KMS-11 (cell line): ENCODE measurements at regions not wholly inside any gene's neighbourhood (a gene's known extent, or its start where the extent isn't known, plus 50 kb on each side); places are given as distances from the start of the nearest gene placed in this dataset.

Experiments used
- H2AFZ ChIP-seq: fragments of 200-600 bp; sonication (generic); 2 replicates; pipeline ENCODE4 v1.6.1; 2016; ENCODE audit warnings: antibody characterized with exemption, mixed run types, low read depth
- H3K27ac ChIP-seq: fragments of 200-600 bp; sonication (generic); 2 replicates; pipeline ENCODE4 v1.6.1; 2016; ENCODE audit warnings: mild to moderate bottlenecking, mixed run types
- H3K27me3 ChIP-seq: fragments of 200-600 bp; sonication (generic); 2 replicates; pipeline ENCODE4 v1.6.1; 2017; ENCODE audit warnings: mild to moderate bottlenecking, low read depth, mixed run types, moderate library complexity; ENCODE audit not compliant: insufficient read depth
- H3K36me3 ChIP-seq: fragments of 200-600 bp; sonication (generic); 2 replicates; pipeline ENCODE4 v1.6.1; 2017; ENCODE audit warnings: mild to moderate bottlenecking, mixed run types; ENCODE audit not compliant: insufficient read depth
- H3K4me1 ChIP-seq: fragments of 200-600 bp; sonication (generic); 2 replicates; pipeline ENCODE4 v1.6.1; 2016; ENCODE audit warnings: mild to moderate bottlenecking, low read depth, mixed run types; ENCODE audit not compliant: poor library complexity, severe bottlenecking
- H3K4me2 ChIP-seq: fragments of 200-600 bp; sonication (generic); 2 replicates; pipeline ENCODE4 v1.7.0; 2016; ENCODE audit warnings: mild to moderate bottlenecking, mixed run types
- H3K4me3 ChIP-seq: fragments of 200-600 bp; sonication (generic); IDR thresholded peaks from 2 replicates; pipeline ENCODE4 v1.6.1; 2017; ENCODE audit warnings: low read depth, low read length, mixed read lengths; ENCODE audit not compliant: insufficient read depth
- H3K79me2 ChIP-seq: fragments of 200-600 bp; sonication (generic); 2 replicates; pipeline ENCODE4 v1.6.1; 2016; ENCODE audit warnings: low read depth, mixed run types; ENCODE audit not compliant: insufficient read depth
- H3K9ac ChIP-seq: fragments of 200-600 bp; sonication (generic); 2 replicates; pipeline ENCODE4 v1.6.1; 2016; ENCODE audit warnings: mild to moderate bottlenecking, mixed run types
- H4K20me1 ChIP-seq: fragments of 200-600 bp; sonication (generic); 2 replicates; pipeline ENCODE4 v1.6.1; 2016; ENCODE audit warnings: mild to moderate bottlenecking, mixed run types; ENCODE audit not compliant: insufficient read depth
- CTCF ChIP-seq: fragments of 200-600 bp; sonication (generic); conservative IDR thresholded peaks from 2 replicates; pipeline ENCODE4 v1.6.1; 2017; ENCODE audit warnings: low read depth, mild to moderate bottlenecking, antibody characterized with exemption, low read length, moderate library complexity, mixed read lengths

- Histone ChIP-seq H3K36me3 (no peaks in the 10 kb centered on the region), H3K4me1 (no peaks in the 10 kb centered on the region), H3K9ac (no peak overlapping the region), H2AFZ (no peak overlapping the region), H3K27ac (no peak overlapping the region), H4K20me1 (no peaks in the 10 kb centered on the region), H3K4me2 (no peak overlapping the region), H3K4me3 (no peak overlapping the region), H3K27me3 (no peaks in the 10 kb centered on the region), H3K79me2 (no peaks in the 10 kb centered on the region)
- no peak for TF ChIP-seq CTCF
Observed at GRCh38 chr17:70787721-70788300, 618.5 kb downstream of the KCNJ2 start.

GRCh38 chr17:70791748-70792443 is 622.6 kb downstream of the KCNJ2 start:
- Histone ChIP-seq H3K4me3 (no peak overlapping the region), H3K27ac (no peak overlapping the region), H3K4me2 (no peak overlapping the region), H2AFZ (no peak overlapping the region), H3K9ac (no peak overlapping the region), H3K4me1 (no peaks in the 10 kb centered on the region), H4K20me1 (no peaks in the 10 kb centered on the region), H3K79me2 (no peaks in the 10 kb centered on the region), H3K27me3 (no peaks in the 10 kb centered on the region), H3K36me3 (no peaks in the 10 kb centered on the region)
- TF ChIP-seq CTCF: no peak

- Histone ChIP-seq H3K4me1 (no peaks in the 10 kb centered on the region), H2AFZ (no peak overlapping the region), H3K27me3 (no peaks in the 10 kb centered on the region), H4K20me1 (no peaks in the 10 kb centered on the region), H3K27ac (no peak overlapping the region), H3K9ac (no peak overlapping the region), H3K79me2 (no peaks in the 10 kb centered on the region), H3K36me3 (no peaks in the 10 kb centered on the region), H3K4me3 (no peak overlapping the region), H3K4me2 (no peak overlapping the region)
- no peak for TF ChIP-seq CTCF
Observed at GRCh38 chr17:70794738-70795137, 625.4 kb downstream of the KCNJ2 start.

GRCh38 chr17:70795620-70796019 is 626.3 kb downstream of the KCNJ2 start:
- no peak overlapping the region for H2AFZ ChIP-seq
- H3K27me3 ChIP-seq: no peaks in the 10 kb centered on the region
- no peak overlapping the region for H3K9ac ChIP-seq
- no peaks in the 10 kb centered on the region for H3K4me1 ChIP-seq
- TF ChIP-seq CTCF: no peak
- no peak overlapping the region for H3K4me3 ChIP-seq
- H3K27ac ChIP-seq: no peak overlapping the region
- H3K36me3 ChIP-seq: no peaks in the 10 kb centered on the region
- no peak overlapping the region for H3K4me2 ChIP-seq
- H3K79me2 ChIP-seq: no peaks in the 10 kb centered on the region
- H4K20me1 ChIP-seq: no peaks in the 10 kb centered on the region
